Effector memory CD8-positive, alpha-beta T cell (primary cell): ENCODE measurements at regions not wholly inside any gene's neighbourhood (a gene's known extent, or its start where the extent isn't known, plus 50 kb on each side); places are given as distances from the start of the nearest gene placed in this dataset.
"Not testable (repeated sequence)": the region's sequence is repeated elsewhere in the genome, so short reads cannot be mapped to it uniquely, and the experiment has no call there.

Experiments
- ATAC-seq: fragments of 150-1000 bp; cut with Tn5 transposase; replicated peaks from 2 replicates; pipeline ENCODE4 v1.10.0; 2021; ENCODE audit warnings: mild to moderate bottlenecking, moderate library complexity
- DNase-seq, 3 experiments: peaks; one replicate each; pipeline ENCODE4 v3.0.0; 2021
- H3K27ac Mint-ChIP-seq, 2 donors: one replicate each; pipeline ENCODE4 v1.8.0; 2022; ENCODE audit warnings: mild to moderate bottlenecking in 2 of 2, mixed read lengths in 2 of 2, moderate library complexity in 2 of 2
- H3K27me3 Mint-ChIP-seq, 2 donors: one replicate each; pipeline ENCODE4 v1.8.0; 2022; ENCODE audit warnings: mixed read lengths in 2 of 2
- H3K36me3 Mint-ChIP-seq: one replicate; pipeline ENCODE4 v1.8.0; 2022; ENCODE audit warnings: mild to moderate bottlenecking, moderate library complexity, mixed read lengths; ENCODE audit not compliant: insufficient read depth
- H3K4me1 Mint-ChIP-seq, 2 donors: one replicate each; pipeline ENCODE4 v1.8.0; 2022; ENCODE audit warnings: low read depth in 2 of 2, mixed read lengths in 2 of 2
- H3K4me3 Mint-ChIP-seq, 2 donors: one replicate each; pipeline ENCODE4 v1.8.0; 2022; ENCODE audit warnings: mild to moderate bottlenecking in 2 of 2, mixed read lengths in 2 of 2, moderate library complexity in 2 of 2
- H3K9me3 Mint-ChIP-seq, 2 donors: one replicate each; pipeline ENCODE4 v1.8.0; 2022; ENCODE audit warnings: mixed read lengths in 2 of 2

DNA sequence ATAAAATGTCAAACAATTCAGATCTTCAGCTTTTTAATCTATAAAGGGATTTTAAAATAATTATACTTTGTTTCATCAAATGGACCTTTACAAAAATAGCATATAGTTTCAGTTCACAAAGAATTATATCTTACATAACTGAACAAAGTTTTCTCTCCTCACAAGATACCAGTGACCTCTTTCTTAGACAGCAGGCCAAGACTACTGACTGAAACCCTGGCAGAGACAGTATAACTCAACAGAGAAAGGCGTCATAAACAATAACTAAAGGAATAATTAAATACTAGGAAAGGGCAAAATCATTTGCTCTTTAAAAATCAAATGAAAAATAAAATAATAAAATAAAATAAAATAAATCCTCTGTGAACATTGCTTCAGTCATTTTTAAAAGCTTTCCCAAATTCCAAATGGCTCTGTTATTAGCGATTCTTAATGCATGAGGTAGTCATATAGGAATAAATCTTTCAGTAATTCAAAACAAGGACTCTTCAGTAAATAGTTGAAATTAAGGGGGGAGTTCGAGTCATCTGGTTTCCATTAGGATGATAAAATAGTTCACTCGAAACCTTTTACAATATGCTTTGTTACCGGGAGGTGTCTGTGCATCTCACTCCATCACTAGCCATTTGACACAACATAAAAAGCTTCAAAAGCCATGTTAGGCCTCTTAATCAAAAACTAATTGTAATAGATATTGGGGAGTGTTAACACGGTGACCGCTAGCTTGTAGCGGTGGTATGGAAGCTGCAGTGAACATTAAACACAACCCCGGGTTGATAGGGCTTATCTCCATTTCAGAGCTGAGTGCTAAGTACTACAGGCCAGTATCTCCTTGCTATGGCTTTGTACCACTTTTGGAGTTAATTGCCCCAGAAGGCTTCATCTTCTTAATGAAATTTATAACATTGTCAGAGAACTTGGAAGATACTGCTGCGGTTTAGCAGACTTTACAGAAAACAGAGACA is 142.9 kb upstream of the NR2F2 start:
- DNase-seq (no peak), ATAC-seq (no peak)
- Mint-ChIP-seq H3K27me3 (no peaks in the 10 kb centered on the region), H3K27ac (no peak overlapping the region), H3K4me1 (no peaks in the 10 kb centered on the region), H3K4me3 (no peak overlapping the region), H3K36me3 (no peaks in the 10 kb centered on the region), H3K9me3 (no peaks in the 10 kb centered on the region)

DNA sequence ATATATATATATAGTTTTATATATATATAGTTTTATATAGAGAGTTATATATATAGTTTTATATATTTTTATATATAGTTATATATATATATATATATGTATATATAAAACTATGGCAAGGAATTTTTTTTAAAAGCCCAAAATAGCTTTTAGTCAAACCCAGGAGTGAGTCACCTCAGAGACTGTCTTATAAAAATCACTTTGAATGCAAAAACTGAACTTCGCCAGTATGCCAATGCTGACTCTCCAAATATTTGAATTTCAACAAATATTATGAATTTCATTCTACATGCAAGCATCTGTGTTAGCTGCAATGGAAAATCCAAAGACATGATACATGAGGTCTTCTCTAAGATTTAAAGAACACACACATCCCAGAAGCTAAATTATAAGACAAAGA is 132.8 kb upstream of the NR2F2 start:
- Mint-ChIP-seq H3K27me3 (peaks cover 18 to 26% of the 10 kb centered on the region in 2 donors), H3K9me3 (peaks cover 6 to 16% of the 10 kb centered on the region in 2 donors), H3K36me3 (no peaks in the 10 kb centered on the region), H3K4me1 (no peaks in the 10 kb centered on the region), H3K4me3 (no peak overlapping the region), H3K27ac (no peak overlapping the region)
- no peak for ATAC-seq
- DNase-seq = no peak

DNA sequence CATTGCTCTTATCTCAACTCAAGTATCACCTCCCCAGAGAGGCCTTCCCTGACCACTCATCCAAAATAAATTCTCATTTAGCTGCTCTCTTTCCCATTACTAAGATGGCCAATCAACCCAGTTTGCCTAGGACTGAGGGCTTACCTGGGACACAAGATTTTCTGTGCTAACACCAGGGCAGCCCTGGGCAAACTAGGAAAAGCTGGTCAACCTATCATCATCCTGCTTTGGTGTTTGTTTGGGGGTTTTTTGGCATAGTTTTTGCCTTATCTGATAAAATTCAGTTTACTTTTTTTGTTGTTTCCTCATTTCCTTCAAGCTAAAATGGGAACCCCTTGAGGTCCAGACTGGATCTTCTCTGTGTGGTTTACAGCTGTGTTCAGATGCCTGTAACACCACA is 131.4 kb upstream of the NR2F2 start:
- ATAC-seq (no peak), DNase-seq (no peak)
- Mint-ChIP-seq H3K4me3 (no peak overlapping the region), H3K27ac (no peak overlapping the region), H3K36me3 (no peaks in the 10 kb centered on the region), H3K4me1 (no peaks in the 10 kb centered on the region), H3K27me3 (peaks cover 18 to 30% of the 10 kb centered on the region in 2 donors), H3K9me3 (peaks cover 6 to 23% of the 10 kb centered on the region in 2 donors)

DNA sequence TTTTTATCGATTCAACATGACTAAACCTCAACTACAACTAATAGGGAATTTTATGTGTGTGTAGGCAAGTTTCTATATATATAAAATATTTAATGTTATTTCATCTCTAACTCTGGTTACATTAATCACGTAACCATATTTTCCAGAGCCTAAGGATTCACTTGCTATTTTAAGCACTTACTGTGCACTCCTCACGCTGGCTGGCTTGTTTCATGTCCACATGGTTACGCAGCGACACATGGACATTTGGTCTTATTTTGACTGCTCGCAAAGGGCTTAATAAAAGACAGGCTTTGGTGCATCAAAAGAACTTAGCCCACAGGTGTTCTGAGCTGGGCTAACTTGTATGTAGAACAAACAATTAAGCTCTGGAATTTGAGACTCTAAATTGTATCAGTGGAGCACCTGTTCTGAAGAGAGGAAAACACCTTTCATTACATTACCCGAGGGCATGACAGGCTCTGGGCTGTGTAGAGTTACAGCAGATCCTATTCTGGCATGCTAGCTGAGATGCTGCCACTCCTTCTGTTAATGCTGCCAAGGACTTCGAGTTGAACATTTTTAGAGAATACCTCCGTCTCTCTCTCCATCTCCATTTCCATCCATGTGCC is 130.0 kb upstream of the NR2F2 start:
- Mint-ChIP-seq H3K9me3 (peaks cover 9 to 23% of the 10 kb centered on the region in 2 donors), H3K36me3 (no peaks in the 10 kb centered on the region), H3K4me1 (no peaks in the 10 kb centered on the region), H3K4me3 (no peak overlapping the region), H3K27me3 (peaks cover 18 to 30% of the 10 kb centered on the region in 2 donors), H3K27ac (no peak overlapping the region)
- ATAC-seq (no peak), DNase-seq (no peak)

DNA sequence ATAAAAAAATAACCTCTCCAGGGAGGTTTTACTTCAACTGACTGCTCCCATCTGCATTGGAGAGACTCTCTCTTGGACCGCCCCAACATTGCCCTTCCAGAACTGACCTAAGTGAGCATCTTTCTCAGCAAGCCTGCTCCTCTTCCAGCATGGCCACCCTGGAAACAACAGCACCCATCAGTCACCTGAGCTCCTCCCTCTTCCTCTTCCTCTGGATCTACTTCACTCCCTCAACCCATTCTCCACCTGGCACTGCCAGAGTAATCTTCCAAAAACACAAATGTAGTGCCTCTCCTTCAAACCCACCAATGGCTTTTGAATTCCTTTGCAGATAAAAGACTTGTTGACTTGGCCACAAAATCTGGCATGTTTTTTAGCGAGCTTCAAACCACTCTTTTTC is 128.8 kb upstream of the NR2F2 start:
- Mint-ChIP-seq H3K4me3 (no peak overlapping the region), H3K27ac (no peak overlapping the region), H3K36me3 (no peaks in the 10 kb centered on the region), H3K4me1 (no peaks in the 10 kb centered on the region), H3K9me3 (peaks cover 11 to 23% of the 10 kb centered on the region in 2 donors), H3K27me3 (peaks cover 18 to 30% of the 10 kb centered on the region in 2 donors)
- ATAC-seq = no peak
- DNase-seq = no peak

DNA sequence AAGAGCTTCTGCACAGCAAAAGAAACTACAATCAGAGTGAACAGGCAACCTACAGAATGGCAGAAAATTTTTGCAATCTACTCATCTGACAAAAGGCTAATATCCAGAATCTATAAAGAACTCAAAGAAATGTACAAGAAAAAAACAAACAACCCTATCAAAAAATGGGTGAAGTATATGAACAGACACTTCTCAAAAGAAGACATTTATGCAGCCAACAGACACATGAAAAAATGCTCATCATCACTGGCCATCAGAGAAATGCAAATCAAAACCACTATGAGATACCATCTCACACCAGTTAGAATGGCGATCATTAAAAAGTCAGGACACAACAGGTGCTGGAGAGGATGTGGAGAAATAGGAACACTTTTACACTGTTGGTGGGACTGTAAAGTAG is 124.9 kb upstream of the NR2F2 start:
- Mint-ChIP-seq H3K9me3 (peaks cover 12 to 16% of the 10 kb centered on the region in 2 donors), H3K27me3 (peaks cover 12 to 19% of the 10 kb centered on the region in 2 donors)
- not testable (repeated sequence) for ATAC-seq, H3K4me3 Mint-ChIP-seq, H3K36me3 Mint-ChIP-seq, DNase-seq, H3K4me1 Mint-ChIP-seq, H3K27ac Mint-ChIP-seq

DNA sequence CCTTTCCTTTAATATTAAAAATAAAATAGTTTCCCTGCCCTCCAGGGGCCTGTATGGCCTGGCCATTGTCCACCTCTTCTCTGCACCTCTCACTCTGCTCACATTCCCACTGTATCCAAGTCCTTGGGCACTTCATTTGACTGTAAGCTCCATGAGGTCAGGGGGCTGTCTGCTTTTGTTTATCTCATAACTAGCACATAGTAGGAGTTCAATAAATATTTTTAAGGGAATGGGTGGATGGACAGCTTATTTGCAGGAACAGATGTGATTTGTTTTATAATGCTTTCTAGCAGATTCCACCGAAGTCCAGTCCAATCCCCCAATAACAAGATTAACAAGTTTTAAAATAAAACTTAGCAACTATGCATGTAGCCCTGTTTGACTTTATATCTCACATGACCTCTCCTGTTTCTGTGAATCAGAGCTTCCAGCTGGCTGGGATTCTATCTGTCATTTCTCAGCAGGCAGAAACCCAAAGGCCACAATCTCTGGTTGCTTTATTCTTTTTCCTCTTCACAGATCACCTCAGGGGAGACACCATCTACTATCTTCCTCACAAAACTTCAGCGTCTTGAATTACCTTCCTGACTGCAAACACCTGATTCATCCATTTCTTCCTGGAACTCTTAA is 123.0 kb upstream of the NR2F2 start:
- H3K4me1 Mint-ChIP-seq = no peaks in the 10 kb centered on the region
- H3K9me3 Mint-ChIP-seq = peaks cover 7% of the 10 kb centered on the region in 2 donors
- no peak for DNase-seq
- ATAC-seq = no peak
- peaks cover 5 to 18% of the 10 kb centered on the region in 2 donors for H3K27me3 Mint-ChIP-seq
- no peak overlapping the region for H3K4me3 Mint-ChIP-seq
- H3K27ac Mint-ChIP-seq = no peak overlapping the region
- H3K36me3 Mint-ChIP-seq = no peaks in the 10 kb centered on the region

DNA sequence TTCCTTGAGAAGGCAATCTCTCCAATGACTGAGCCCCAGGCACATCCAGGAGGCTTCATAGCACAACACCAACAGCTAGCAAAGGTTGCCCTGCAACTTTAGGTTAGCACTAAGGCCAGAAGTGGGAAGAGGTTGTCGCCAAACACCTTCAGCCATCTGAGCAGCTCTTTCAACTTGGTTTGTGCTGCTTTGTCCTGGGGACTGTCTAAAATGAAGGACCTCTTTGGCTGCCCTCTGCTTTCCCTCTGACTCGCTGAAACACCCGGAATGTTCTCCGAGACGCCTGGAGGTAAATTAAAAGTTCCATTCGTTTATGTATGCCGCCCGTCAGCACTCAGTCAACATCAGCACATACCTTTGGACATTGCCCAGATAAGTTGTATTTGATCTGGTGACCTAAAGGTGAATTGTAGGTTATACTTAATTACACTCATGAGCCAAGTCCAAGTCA is 121.2 kb upstream of the NR2F2 start:
- ATAC-seq (no peak), DNase-seq (no peak)
- Mint-ChIP-seq H3K27ac (no peak overlapping the region), H3K36me3 (no peaks in the 10 kb centered on the region), H3K9me3 (peaks cover 0 to 7% of the 10 kb centered on the region in 2 donors), H3K4me3 (no peak overlapping the region), H3K27me3 (peaks cover 5 to 14% of the 10 kb centered on the region in 2 donors), H3K4me1 (no peaks in the 10 kb centered on the region)

DNA sequence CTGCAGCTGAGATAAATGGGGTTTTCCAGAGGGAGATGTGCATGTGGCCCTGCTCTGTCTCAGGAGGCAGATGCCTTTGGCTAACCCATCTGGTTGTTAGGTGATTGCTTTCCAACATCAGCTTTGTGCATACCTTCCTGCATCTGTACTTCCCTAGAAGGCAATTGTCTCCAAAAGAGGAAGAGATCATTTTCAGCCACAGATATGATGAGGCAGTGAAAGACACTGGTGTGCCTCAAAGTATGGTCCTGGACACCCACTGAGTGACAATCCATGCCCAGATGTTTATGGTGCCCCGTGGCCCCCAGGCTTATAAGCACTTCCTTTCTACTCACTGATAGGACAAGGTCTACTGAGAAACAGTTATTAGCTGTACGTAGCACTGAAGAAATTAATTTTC is 117.5 kb upstream of the NR2F2 start:
- Mint-ChIP-seq H3K27ac (no peak overlapping the region), H3K27me3 (peaks cover 13 to 22% of the 10 kb centered on the region in 2 donors), H3K4me3 (no peak overlapping the region), H3K4me1 (no peaks in the 10 kb centered on the region), H3K36me3 (no peaks in the 10 kb centered on the region), H3K9me3 (peaks cover 0 to 4% of the 10 kb centered on the region in 2 donors)
- ATAC-seq (no peak), DNase-seq (no peak)

DNA sequence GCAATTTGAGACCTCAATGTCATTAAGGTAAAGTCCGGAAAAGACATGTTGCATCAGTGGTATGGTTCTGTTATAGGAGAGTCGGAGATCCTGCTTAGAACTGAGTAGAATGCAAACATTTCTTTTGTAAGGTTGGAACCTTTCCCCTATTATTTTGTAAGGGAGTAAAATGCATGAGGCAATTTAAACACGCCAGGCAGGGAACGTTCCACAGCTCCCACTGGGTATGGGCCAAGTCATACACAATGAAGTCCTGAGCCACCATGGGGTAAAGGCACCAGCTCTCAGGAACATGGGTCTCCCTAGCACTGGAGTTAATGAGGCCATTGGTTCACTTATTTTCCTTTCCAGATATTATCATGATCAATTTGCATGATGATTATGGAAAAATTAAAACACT is 116.6 kb upstream of the NR2F2 start:
- H3K9me3 Mint-ChIP-seq = peaks cover 0 to 6% of the 10 kb centered on the region in 2 donors
- no peaks in the 10 kb centered on the region for H3K4me1 Mint-ChIP-seq
- H3K36me3 Mint-ChIP-seq = no peaks in the 10 kb centered on the region
- no peak overlapping the region for H3K27ac Mint-ChIP-seq
- H3K27me3 Mint-ChIP-seq = peaks cover 13 to 22% of the 10 kb centered on the region in 2 donors
- DNase-seq (no peak), ATAC-seq (no peak)
- H3K4me3 Mint-ChIP-seq = no peak overlapping the region

DNA sequence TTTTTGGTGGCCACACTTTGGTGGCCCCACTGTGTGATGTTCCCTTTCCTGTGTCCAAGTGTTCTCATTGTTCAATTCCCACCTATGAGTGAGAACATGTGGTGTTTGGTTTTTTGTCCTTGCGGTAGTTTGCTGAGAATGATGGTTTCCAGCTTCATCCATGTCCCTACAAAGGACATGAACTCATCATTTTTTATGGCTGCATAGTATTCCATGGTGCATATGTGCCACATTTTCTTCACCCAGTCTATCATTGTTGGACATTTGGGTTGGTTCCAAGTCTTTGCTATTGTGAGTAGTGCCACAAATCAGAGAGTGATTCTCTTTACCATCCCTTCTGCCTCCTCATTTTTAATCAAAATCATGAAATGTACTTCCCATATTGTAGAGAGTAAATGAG is 114.0 kb upstream of the NR2F2 start:
- not testable (repeated sequence) for H3K9me3 Mint-ChIP-seq, DNase-seq

DNA sequence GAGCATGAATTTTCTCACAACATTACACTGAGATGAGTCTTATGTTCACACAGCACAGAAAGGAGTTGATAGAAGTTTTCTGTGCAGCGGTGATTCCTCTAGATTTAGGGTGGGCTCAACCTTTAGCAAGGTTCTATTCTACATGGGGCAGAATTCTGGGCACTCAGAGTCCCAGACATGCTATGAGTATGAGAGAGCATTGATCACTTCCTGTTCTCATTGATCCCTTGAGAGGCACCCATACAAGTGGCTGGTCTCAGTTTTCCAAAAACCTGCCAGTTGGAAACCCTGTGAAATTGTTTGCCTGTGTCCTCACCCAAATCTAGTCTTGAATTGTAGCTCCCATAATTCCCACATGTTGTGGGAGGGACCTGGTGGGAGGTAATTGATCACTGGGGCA is 112.5 kb upstream of the NR2F2 start:
- H3K27me3 Mint-ChIP-seq = peaks cover 8 to 14% of the 10 kb centered on the region in 2 donors
- ATAC-seq = no peak
- no peak for DNase-seq
- H3K4me3 Mint-ChIP-seq = no peak overlapping the region
- H3K36me3 Mint-ChIP-seq = no peaks in the 10 kb centered on the region
- peaks cover 0 to 6% of the 10 kb centered on the region in 2 donors for H3K9me3 Mint-ChIP-seq
- H3K4me1 Mint-ChIP-seq = no peaks in the 10 kb centered on the region
- H3K27ac Mint-ChIP-seq = no peak overlapping the region

More for the DNA sequence above, 114.0 kb upstream of the NR2F2 start:
- not testable (repeated sequence) for H3K27ac Mint-ChIP-seq, H3K4me3 Mint-ChIP-seq, ATAC-seq, H3K36me3 Mint-ChIP-seq, H3K4me1 Mint-ChIP-seq
- peaks cover 8 to 17% of the 10 kb centered on the region in 2 donors for H3K27me3 Mint-ChIP-seq

DNA sequence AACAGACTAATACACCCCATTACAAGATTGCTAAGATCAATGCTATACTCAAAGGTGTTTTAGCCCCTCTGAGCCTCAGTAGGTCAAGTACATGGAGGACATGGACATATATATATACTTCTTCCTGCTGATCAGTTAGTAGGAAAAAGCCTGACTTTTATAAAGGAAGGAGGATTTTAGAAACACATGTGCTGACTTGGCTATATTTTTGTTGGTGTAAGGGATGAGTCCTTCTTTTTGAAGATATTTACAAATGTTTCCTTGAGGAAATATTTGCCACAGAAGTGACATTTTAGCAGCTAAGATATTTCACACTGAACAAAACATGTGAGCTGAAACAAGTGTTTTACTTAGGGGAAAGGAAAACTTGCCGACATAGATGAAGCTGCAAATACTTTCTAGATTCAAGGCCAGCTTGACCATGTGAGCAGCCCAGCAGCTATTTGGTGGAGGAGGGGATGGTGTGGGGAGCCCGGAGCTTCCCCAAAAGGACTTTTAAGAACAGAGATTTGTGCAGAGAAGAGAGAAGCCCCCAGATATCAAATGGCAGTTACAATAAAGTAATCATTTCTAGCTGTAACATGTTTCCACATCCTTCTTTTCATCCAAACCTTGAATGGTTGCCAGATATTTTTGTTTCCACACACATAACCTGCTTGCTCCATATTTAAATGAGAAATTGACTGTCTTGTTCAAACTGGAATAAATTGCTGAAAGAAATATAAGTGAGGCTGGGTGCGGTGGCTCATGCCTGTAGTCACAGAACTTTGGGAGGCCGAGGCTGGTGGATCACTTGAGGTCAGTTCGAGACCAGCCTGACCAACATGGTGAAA is 111.7 kb upstream of the NR2F2 start:
- ATAC-seq (no peak), DNase-seq (no peak)
- H3K9me3 Mint-ChIP-seq = peaks cover 0 to 6% of the 10 kb centered on the region in 2 donors
- no peak overlapping the region for H3K27ac Mint-ChIP-seq
- peaks cover 17 to 22% of the 10 kb centered on the region in 2 donors for H3K27me3 Mint-ChIP-seq
- no peak overlapping the region for H3K4me3 Mint-ChIP-seq
- no peaks in the 10 kb centered on the region for H3K36me3 Mint-ChIP-seq
- no peaks in the 10 kb centered on the region for H3K4me1 Mint-ChIP-seq
